ENCODE measurements at regions not wholly inside any gene's neighbourhood (a gene's known extent, or its start where the extent isn't known, plus 50 kb on each side); places are given as distances from the start of the nearest gene placed in this dataset. TPM values are rescaled to one million over a fixed set of nuclear protein-coding genes. Genes with fewer than 3 reads are reported as not detected.
"Not testable (repeated sequence)": the region's sequence is repeated elsewhere in the genome, so short reads cannot be mapped to it uniquely, and the experiment has no call there.

DNA sequence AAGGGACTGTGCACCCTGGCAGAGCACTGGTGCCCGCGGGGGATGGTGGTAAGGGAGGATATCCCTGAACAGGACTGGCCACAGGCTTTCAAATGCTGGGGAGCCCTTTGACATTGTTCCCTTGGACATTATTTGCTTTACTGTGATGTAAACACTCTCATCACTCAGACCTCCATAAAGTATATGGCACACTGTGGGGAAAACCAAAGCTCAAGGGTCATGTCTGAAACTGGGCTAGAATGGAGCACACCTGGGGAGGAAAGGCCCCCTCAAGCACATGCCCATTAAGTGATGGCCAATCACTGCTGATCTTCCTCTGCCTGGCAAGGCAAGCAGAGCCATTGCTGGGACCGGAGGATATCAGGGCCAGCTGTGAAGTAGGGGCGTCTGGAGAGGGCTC, 60.9 kb upstream of the TENM4 start:
- POLR2A ChIA-PET = no interaction called here
- no peaks in the 10 kb centered on the region for H3K36me3 Mint-ChIP-seq
- H3K27ac Mint-ChIP-seq = no peak overlapping the region
- H3K4me1 Mint-ChIP-seq = no peaks in the 10 kb centered on the region
- H3K9me3 Mint-ChIP-seq = no peaks in the 10 kb centered on the region
- no peak overlapping the region for H3K4me3 Mint-ChIP-seq
- no peaks in the 10 kb centered on the region for H3K27me3 Mint-ChIP-seq
- DNase-seq (no peak), ATAC-seq (ENCODE audit: low read depth) (no peak)

DNA sequence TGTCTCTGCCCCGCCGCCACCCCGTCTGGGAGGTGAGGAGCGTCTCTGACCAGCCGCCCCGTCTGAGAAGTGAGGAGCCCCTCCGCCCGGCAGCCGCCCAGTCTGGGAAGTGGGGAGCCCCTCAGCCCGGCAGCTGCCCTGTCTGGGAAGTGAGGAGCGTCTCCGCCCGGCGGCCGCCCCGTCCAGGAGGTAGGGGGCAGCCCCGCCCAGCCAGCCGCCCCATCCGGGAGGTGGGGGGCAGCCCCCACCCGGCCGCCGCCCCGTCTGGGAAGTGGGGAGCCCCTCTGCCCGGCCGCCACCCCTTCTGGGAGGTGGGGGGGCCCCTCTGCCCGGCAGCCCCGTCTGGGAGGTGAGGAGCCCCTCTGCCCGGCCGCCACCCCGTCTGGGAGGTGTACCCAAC, 59.1 kb upstream of the TENM4 start:
- DNase-seq; H3K27me3 Mint-ChIP-seq; H3K36me3 Mint-ChIP-seq; H3K27ac Mint-ChIP-seq; H3K9me3 Mint-ChIP-seq; H3K4me3 Mint-ChIP-seq; H3K4me1 Mint-ChIP-seq; ATAC-seq (ENCODE audit: low read depth); POLR2A ChIA-PET: not testable (repeated sequence)

DNA sequence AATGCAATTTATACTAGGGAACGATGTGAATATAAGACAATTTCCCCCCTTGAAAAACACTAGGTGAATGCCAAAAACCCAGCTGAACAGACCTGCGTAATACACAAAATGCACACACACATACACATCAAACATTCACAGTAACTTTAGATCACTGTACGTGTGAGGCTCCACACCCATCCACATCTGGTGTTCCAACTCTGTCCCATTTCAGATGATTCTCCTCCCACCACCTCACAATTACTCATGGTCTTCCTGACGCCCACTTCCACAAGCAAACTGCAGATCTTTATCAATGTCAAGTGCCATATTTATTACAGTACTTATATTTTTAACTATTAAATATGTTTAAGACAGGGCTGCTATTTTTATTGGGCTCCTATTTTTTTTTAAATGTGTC, 57.8 kb upstream of the TENM4 start:
- Mint-ChIP-seq H3K4me1 (no peaks in the 10 kb centered on the region), H3K27ac (no peak overlapping the region), H3K27me3 (no peaks in the 10 kb centered on the region), H3K4me3 (no peak overlapping the region), H3K9me3 (no peaks in the 10 kb centered on the region), H3K36me3 (no peaks in the 10 kb centered on the region)
- POLR2A ChIA-PET = no interaction called here
- DNase-seq (no peak), ATAC-seq (ENCODE audit: low read depth) (no peak)

DNA sequence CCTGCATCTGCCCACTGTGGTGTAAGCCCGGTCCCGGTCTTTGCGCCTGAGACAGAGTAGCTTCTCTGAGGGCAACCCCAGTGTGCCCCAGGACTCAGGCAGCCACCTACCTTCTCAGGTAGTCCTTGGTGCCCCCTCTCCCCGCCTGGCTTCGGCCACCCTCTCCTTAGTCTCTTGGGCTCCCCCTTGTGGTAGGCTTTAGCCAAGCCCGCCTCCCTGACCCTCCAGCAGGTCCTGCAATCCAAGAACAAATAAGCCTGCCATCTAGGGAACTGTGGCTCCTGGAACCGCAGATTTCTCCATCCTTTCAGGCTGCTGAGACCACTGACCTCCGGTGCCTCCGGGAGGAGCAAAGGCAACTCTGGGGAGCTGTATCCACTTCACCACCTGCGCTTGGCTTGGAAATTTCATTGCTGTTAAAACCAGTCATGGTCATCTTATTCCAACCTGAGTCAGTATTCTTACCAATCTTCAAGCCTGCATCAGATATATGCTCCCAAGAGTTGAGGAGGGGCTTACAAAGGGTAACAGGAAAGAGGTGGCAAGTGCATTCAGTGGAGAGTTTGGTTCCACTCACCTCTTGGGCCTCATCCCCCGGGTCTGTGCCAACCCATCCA, 52.8 kb upstream of the TENM4 start:
- Mint-ChIP-seq H3K36me3 (no peaks in the 10 kb centered on the region), H3K27ac (no peak overlapping the region), H3K4me1 (no peaks in the 10 kb centered on the region), H3K4me3 (no peak overlapping the region), H3K9me3 (no peaks in the 10 kb centered on the region), H3K27me3 (no peaks in the 10 kb centered on the region)
- DNase-seq (peak; percentile 50), ATAC-seq (ENCODE audit: low read depth) (peak; percentile 36)
- POLR2A ChIA-PET = no interaction called here

DNA sequence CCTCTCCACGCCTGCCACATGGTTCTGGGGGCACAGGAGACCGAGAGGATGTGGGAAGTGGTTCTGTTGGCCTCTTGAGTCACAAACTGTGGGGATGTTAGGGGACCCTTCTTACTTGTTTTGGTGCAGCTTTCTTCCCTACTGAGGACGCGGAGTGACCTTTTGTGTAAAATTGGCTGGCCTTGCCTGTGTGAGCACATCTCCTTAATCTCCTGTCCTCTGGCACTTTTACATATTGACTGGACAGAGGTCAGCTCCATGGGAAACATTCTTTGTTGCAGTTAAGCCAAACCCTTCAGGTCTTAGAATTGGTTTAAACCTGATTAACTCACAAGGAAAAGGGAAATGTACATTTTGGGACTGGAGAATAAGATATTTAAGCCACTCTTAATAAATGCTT, 51.2 kb upstream of the TENM4 start:
- POLR2A ChIA-PET = no interaction called here
- no peak for ATAC-seq (ENCODE audit: low read depth)
- Mint-ChIP-seq H3K36me3 (no peaks in the 10 kb centered on the region), H3K4me3 (no peak overlapping the region), H3K27ac (no peak overlapping the region), H3K27me3 (peaks cover 2% of the 10 kb centered on the region), H3K9me3 (no peaks in the 10 kb centered on the region), H3K4me1 (no peaks in the 10 kb centered on the region)
- DNase-seq = no peak

Small RNAs in the stretch of these regions (microRNA-seq; reads per million reads assigned to microRNA genes)
- not detected for gene MIR4300
